T-helper 1 cell (primary cell): ENCODE measurements at regions not wholly inside any gene's neighbourhood (a gene's known extent, or its start where the extent isn't known, plus 50 kb on each side); places are given as distances from the start of the nearest gene placed in this dataset.
"Not testable (repeated sequence)": the region's sequence is repeated elsewhere in the genome, so short reads cannot be mapped to it uniquely, and the experiment has no call there.

ENCODE experiments used
- DNase-seq, 5 donors: peaks; one replicate each; pipeline ENCODE4 v3.0.0-alpha.2; 2012 to 2020

DNA sequence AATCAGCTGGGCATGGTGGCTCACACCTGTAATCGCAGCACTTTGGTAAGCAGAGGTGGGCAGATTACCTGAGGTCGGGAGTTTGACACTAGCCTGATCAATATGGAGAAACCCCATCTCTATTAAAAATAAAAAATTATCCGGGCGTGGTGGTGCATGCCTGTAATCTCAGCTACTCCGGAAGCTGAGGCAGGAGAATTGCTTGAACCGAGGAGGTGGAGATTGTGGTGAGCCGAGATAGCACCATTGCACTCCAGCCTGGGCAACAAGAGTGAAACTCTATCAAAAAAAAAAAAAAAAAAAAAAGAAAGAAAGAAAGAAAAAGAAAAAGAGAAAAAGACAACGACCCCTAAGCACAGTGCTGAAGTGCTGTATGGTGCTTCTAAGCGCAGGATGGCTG lies 280.6 kb upstream of the MAF start:
- not testable (repeated sequence) for DNase-seq

- DNase-seq: no peak
Measured at GRCh38 chr16:79876332-79876730, 275.8 kb upstream of the MAF start.

DNA sequence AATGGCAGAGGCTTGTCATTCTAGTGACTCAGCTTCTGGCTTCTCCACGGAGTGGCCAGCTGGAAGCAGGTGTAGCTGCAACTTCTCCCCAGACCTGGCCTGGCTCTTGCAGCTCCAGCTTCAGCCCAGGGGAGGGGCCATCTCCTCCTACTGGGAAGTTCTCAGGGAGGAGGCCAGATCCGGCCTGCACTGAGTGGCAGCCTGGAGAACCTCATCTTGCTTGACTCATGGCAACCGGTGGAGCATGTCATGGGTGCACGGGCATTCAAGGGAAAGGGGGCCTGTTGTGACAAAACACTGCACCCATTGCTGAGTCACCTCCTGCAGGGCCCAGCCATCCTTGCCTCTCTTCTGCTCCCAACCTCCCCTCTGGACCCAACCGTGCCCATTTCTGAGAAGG lies 273.9 kb upstream of the MAF start:
- DNase-seq: no peak

- no peak for DNase-seq
Measured at GRCh38 chr16:79873825-79874224, 273.3 kb upstream of the MAF start.

DNA sequence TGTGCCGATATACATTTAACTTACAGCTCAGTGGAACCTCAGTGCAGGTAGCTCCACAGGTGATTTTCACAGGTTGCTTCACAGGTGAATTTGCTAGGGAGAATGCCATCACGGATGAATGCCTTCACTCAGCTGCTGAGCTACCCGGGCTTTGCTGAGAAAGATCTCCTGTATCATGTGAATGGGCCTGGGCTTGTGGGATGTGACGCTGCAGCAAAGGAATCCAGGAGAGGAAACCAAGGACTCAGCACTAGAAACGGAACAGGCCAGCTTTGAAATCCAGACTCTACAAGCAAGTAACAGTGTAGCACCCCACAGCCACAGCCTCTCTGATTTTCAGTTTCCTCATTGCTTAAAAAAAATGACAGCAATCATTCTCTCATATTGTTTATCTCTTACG lies 271.4 kb upstream of the MAF start:
- no peak for DNase-seq

DNA sequence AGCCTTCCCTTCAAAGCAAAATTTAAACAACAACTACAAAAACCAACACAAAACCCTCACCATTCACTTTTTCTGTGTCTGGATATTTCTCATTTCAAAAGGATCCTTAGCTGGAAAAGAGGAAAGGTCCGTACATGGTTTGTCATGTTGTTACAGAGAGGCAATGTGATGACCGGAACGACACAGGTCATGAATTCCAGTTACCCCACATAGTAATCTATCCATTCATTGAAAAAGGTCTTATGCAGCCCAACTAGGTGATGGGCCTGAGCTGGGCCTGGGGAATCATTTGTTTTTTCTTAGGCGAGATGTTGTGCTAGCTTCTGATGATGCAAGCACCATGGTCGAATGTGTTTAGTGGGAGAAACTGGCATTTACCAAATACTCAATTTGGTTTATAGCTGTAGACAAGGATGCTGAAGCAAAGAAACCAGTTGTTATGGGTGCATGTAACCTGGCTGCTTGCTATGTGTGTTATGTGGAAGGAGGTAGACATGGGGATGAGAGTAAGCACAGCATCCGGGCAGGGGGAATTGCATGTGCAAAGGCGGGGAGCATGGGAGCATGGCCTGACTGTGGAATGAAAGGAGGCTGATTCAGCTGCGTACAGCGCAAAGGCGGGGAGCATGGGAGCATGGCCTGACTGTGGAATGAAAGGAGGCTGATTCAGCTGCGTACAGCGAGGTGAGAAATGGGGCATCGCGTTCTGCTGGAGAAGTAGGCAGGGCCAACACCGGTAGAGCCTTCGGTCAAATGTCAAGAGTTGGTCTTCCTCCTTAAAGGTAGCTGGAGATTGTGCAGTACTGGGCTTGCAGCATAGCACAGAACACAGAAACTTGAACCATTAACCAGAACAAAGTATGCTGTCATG lies 269.7 kb upstream of the MAF start:
- no peak for DNase-seq

DNA sequence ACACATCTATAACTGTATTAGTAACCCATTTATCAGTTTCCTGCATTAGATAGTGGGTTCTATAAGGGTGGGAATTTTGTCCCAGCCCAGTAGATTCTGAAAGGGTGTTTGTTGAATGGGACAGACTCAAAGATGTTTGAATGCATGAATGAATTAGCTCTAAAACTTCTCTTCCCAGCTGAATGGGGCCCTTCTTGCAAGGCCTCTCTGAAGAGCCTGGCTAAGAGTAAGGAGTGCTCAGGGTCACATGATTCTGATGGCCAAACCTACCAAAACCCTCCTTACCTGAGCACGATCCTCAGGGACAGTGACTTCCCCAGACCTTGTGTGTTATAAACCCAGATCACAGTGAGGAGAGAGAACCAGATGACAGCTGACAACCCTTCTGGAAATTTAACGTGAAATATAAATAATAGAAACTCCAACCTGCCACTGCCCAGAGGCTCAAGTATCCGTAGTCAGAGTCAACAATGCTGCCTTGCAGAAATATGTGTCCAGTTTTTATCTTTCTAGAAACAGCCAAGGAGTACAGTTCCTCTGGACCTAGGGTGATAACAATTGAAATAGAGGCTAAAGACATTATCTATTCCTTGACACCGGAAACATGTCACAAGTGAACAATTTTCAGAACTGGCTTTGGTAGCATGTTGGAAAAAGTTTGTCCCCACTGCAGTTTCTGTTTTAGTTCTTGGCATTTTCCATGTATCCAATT lies 268.9 kb upstream of the MAF start:
- DNase-seq: no peak

DNA sequence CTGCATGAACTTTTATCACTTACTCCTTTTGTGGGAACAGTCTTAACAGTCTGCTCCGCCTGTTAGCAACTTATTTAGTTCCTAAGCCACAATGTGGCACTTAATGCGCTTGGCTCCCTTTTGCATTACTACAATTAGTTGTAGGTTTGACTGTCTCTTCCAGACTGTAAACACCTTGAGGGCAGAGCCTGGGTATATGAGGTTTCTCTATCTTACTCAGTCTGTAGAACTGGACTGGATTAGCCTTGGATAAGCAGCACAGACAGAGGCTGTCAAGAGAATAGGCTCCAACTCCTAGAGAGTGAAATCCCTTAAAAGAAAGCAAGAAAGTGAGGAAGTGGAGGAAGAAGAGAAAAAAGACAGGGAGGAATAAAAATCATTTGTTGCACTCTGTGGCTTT lies 268.3 kb upstream of the MAF start:
- no peak for DNase-seq

DNA sequence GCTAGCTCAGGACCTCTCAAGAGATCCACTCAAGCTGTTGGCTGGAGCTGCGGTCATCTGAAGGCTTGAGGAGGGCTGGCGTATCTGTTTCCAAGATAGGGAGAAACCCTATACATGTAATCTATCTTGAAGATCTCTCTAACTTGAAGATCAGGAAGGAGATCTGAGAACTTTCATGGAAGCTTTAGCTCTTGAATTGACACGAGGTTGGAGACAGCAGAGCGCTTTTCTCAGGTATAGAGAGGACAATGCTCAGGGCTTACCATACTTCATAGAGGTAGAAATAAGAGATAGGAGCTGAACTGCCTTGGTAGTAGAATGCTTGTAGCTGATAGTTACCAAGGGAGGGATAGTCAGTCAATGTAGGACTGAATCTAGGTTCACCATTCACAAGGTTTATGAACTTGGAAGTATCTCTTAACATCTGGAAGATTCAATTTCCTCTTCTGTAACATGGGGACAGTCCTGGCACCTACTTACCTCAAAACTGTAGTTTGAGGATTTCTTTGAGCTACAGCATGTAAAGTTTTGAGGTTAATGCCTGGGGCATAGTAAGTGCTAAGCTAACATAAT lies 267.0 kb upstream of the MAF start:
- no peak for DNase-seq

- no peak for DNase-seq
Measured at GRCh38 chr16:79865918-79866317, 265.4 kb upstream of the MAF start.

- no peak for DNase-seq
Measured at GRCh38 chr16:79864781-79865391, 264.3 kb upstream of the MAF start.

DNA sequence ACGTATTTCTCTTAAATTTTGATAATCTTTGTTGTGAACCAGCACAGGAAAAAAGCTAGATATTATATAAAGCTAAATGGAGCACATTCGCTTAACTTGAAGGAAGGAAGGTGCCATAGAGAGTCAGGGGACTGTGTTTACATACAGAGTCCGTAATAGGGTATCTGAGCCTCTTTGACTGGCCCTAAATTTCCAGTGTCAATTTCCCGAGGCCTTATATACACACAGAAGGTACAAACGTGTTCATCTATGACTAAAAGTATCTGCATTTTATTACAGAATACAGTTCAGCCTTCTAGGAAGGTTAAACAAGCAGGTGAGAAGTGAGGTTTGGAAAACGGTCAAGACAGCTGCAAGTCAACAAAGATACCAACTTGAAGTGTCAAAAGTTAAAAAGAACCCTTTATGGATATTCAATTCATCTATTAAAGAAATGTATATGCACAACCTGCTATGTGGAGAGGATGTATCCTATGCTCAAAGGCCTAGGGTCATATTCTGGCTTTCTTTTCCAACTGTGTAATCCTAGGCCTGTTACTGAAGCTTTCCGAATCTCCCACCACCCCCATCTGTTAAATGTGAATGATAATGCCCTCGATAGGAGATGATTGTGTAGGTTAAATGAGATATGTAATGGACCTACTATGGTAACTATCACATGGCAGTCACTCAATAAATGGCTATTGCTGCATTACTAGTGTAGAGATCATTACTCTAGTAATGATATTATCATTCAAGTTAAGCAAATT lies 263.7 kb upstream of the MAF start:
- DNase-seq: no peak

DNA sequence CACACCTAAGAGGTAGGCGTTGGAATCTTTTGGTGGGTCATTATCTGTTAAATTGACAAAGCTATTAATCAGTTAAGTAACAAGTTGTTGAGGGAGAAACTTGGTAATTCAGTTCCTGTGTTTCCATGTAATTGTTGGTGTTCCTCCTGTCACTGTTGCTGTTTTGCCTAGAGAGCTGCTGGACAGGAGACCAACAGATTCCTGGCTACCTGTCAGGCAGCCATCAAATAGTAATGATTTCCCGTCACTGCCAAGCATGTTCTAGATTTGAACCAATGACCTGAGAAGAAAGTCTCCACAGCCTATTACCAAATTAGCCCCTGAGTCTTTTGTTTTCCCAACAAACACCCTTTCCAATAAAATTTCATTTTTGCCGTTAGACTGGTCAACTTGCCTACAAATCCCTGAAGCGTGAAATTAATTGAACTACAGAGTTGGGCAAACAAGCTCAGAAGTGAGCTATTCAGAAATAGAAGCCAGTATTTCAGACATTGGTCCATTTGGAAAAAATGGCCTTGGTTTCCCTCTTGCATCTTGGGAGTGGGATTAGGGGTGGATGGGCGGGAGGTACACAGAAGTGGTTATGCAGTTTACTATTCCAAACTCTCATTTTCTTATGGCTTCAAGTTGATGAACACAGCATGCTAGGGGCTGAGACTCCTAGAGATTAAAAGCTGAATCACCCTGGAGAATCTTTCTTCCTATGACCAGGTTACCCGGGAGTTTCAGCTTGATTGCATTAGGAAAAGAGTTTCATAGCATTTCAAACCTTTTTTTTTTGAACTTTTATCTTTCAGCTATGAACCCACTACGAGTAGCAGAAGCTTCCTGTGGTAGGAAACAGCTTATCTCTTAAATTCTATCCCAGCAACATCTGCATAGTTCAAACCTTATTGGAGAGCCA lies 262.8 kb upstream of the MAF start:
- no peak for DNase-seq

DNA sequence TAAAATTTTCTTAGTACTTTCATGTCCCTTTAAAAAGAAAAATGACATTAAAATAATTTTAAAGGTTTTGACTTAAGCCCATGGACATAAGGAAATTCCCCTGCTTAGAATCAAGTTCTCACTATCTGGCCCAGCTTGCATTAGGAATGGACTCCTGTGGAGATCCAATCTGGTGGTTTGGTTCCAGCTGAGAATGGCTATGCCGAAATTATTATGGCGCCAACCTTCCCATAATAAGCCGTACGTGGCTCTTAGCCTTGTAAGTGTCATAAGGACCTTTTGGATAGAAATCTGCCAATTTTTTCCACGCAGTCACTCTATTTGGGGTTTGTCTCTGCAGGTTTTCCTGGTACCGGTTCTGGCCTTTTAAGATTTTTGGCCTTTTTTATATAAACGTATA lies 262.1 kb upstream of the MAF start:
- no peak for DNase-seq

GRCh38 chr16:79856581-79856980 lies 256.0 kb upstream of the MAF start:
- DNase-seq: no peak

GRCh38 chr16:79850348-79850747 lies 249.8 kb upstream of the MAF start:
- no peak for DNase-seq

DNA sequence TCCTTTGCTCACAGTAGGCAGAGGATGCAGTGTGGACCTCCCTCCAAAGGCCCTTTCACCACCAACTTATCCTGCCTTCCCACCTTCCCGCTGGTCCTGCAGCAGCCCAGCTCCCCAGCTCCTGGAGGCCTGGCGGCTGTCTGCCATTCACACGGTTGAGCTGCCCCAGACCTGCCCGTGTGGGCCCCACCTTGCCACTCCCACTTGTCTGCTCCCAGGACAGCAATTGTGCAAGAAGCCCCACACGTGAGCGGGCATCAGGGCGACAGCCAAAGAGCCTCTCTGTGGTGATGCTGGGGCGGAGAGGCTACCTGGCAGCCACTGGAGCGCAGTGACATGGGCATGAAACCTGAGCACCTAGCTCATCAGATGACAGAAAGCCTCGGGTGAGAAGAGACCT lies 248.6 kb upstream of the MAF start:
- DNase-seq: no peak

DNA sequence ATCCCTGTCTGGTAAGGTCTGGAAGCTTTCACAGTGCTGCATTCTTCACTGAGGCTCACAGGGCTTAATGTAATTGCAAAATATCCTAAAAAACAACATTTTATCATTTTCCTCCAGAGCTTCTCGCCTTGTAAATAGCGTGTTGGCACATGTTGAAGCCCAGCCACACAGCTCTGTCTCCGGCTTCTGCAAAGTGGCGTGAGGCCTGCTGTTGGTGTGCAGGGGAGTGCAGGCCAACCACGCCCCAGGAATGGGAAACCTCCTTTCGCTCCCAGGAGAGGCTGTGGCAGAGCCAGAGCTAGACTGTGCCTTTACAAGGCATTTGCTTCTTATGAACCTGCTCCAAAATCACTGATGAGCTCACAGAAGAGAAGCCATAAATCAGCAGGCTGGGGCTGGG lies 248.2 kb upstream of the MAF start:
- no peak for DNase-seq

GRCh38 chr16:79847569-79847968 lies 247.0 kb upstream of the MAF start:
- DNase-seq: no peak

GRCh38 chr16:79847101-79847500 lies 246.6 kb upstream of the MAF start:
- no peak for DNase-seq

DNA sequence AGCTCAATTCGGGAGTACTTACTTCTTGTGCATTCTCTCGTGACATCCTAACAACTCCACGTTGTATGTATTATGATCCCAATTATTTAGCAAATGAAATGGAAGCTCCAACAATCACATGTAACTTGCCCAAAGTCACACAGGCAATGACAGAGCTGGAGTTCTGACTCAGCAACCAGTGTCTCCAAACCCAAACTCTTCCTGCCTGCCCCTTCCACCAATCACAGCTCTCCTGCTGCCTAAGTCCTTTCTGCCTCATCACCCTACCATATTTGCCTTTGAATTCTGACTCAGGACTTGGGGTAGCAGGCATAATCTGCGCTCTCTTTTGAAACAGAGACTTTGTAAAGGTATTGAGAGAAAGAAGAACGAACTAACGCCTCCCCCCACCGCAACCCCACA lies 245.2 kb upstream of the MAF start:
- peak in 1 of 5 donors; percentile 77 for DNase-seq
